Subcutaneous abdominal adipose tissue (tissue), 5 donors: ENCODE measurements at regions not wholly inside any gene's neighbourhood (a gene's known extent, or its start where the extent isn't known, plus 50 kb on each side); places are given as distances from the start of the nearest gene placed in this dataset.

ENCODE experiments used
- H3K27ac ChIP-seq: one replicate; pipeline ENCODE4 v1.7.0; 2013; ENCODE audit warnings: low read depth, mild to moderate bottlenecking, inconsistent platforms, low read length, moderate library complexity
- H3K27me3 ChIP-seq, 5 donors: one replicate each; pipeline ENCODE4 v1.7.0; 2013; ENCODE audit warnings: low read length in 5 of 5, inconsistent platforms in 1 of 5; ENCODE audit not compliant: control insufficient read depth in 5 of 5, insufficient read depth in 4 of 5
- H3K36me3 ChIP-seq, 5 donors: one replicate each; pipeline ENCODE4 v1.7.0; 2013; ENCODE audit warnings: low read length in 5 of 5; ENCODE audit not compliant: control insufficient read depth in 5 of 5, insufficient read depth in 5 of 5
- H3K4me1 ChIP-seq, 5 donors: one replicate each; pipeline ENCODE4 v1.7.0; 2013; ENCODE audit warnings: low read length in 5 of 5, mild to moderate bottlenecking in 3 of 5, moderate library complexity in 1 of 5; ENCODE audit not compliant: control insufficient read depth in 5 of 5, insufficient read depth in 5 of 5
- H3K4me3 ChIP-seq, 5 donors: one replicate each; pipeline ENCODE4 v1.7.0; 2013; ENCODE audit warnings: low read length in 5 of 5, low read depth in 1 of 5
- H3K9ac ChIP-seq, 5 donors: one replicate each; pipeline ENCODE4 v1.7.0; 2013; ENCODE audit warnings: low read length in 5 of 5, mild to moderate bottlenecking in 4 of 5, moderate library complexity in 3 of 5
- H3K9me3 ChIP-seq, 5 donors: one replicate each; pipeline ENCODE4 v1.7.0; 2013; ENCODE audit warnings: low read length in 5 of 5; ENCODE audit not compliant: control insufficient read depth in 5 of 5
- donor health status: healthy.
- donor health status: healthy.
- donor health status: healthy.
- donor health status: healthy.
- donor health status: healthy.

DNA sequence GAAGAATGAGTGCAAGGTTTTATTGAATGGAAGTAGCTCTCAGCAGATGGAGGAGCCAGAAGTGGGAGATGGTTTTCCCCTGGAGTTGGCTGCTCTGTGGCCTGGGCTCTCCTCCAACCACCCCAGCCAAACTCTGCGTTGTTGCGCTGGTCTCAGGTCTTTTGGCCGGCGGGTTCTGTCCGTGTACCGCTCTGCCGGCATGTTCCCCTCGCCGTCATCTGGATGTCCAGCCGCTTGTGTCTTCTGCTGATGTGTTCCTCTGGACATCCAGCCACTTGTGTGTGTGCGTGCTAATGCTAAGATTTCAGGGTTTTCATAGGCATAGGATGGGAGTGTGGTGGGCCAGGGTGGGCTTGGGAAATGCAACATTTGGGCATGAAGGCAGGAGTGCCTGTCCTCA is 1311.3 kb upstream of the TMEFF2 start:
- no peaks in the 10 kb centered on the region for H3K36me3 ChIP-seq
- no peaks in the 10 kb centered on the region for H3K9me3 ChIP-seq
- H3K4me1 ChIP-seq = no peaks in the 10 kb centered on the region
- H3K9ac ChIP-seq = no peak overlapping the region
- H3K27me3 ChIP-seq = no peaks in the 10 kb centered on the region
- no peak overlapping the region for H3K4me3 ChIP-seq
- no peak overlapping the region for H3K27ac ChIP-seq

- no peak overlapping the region for H3K4me3 ChIP-seq
- H3K36me3 ChIP-seq = no peaks in the 10 kb centered on the region
- no peak overlapping the region for H3K27ac ChIP-seq
- no peak overlapping the region for H3K9ac ChIP-seq
- no peaks in the 10 kb centered on the region for H3K27me3 ChIP-seq
- no peaks in the 10 kb centered on the region for H3K9me3 ChIP-seq
- H3K4me1 ChIP-seq = no peaks in the 10 kb centered on the region
These were observed 1310.9 kb upstream of the TMEFF2 start for GRCh38 chr2:193505620-193506019.

DNA sequence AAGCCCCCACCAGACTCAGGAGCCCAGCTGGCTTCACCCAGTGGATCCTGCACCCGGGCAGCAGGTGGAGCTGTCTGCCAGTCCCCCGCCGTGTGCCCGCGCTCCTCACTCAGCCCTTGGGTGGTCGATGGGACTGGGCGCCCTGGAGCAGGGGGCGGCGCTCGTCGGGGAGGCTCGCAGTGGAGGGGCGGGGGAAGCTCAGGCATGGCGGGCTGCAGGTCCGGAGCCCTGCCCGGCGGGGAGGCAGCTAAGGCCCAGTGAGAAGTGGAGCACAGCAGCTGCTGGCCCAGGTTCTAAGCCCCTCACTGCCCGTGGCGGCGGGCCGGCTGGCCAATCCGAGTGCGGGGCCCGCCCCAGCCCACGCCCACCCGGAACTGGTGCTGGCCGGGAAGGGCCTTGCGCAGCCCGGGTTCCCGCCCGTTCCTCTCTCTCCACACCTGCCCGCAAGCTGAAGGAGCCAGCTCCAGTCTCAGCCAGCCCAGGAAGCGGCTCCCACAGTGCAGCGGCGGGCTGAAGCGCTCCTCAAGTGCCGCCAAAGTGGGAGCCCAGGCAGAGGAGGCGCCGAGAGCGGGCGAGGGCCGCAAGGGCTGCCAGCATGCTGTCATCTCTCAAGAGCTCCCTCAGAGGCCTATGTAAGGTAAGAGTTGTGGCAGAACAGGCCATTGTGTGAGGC is 1307.8 kb upstream of the TMEFF2 start:
- Histone ChIP-seq H3K4me1 (no peaks in the 10 kb centered on the region), H3K27ac (no peak overlapping the region), H3K9me3 (no peaks in the 10 kb centered on the region), H3K36me3 (no peaks in the 10 kb centered on the region), H3K4me3 (no peak overlapping the region), H3K27me3 (no peaks in the 10 kb centered on the region), H3K9ac (no peak overlapping the region)

GRCh38 chr2:193496786-193497185 is 1302.1 kb upstream of the TMEFF2 start:
- H3K4me1 ChIP-seq = no peaks in the 10 kb centered on the region
- no peak overlapping the region for H3K27ac ChIP-seq
- no peak overlapping the region for H3K9ac ChIP-seq
- H3K36me3 ChIP-seq = no peaks in the 10 kb centered on the region
- no peak overlapping the region for H3K4me3 ChIP-seq
- no peaks in the 10 kb centered on the region for H3K27me3 ChIP-seq
- H3K9me3 ChIP-seq = no peaks in the 10 kb centered on the region

GRCh38 chr2:193482557-193482956 is 1287.8 kb upstream of the TMEFF2 start:
- Histone ChIP-seq H3K4me1 (no peaks in the 10 kb centered on the region), H3K27ac (no peak overlapping the region), H3K36me3 (no peaks in the 10 kb centered on the region), H3K27me3 (no peaks in the 10 kb centered on the region), H3K9ac (no peak overlapping the region), H3K4me3 (no peak overlapping the region), H3K9me3 (no peaks in the 10 kb centered on the region)

DNA sequence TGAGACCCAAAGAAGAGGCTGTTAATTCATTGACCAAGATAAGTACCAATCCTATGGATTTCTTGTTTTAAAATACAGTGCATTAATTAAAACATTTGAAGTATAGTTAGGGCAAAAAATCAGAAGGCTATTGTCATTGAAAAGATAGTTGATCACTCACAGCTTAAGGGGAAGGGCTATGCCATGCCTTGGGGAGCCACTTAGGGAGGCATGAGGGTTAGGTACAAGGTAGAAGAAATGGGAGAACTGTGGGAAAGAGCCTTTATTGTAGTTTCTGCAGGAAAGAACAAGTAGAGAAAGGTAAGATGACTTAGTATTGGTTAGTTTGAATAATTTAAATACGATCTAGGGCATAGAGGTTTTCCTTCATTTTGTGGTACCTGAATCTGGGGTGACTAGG is 1285.5 kb upstream of the TMEFF2 start:
- H3K36me3 ChIP-seq = no peaks in the 10 kb centered on the region
- H3K27me3 ChIP-seq = no peaks in the 10 kb centered on the region
- H3K27ac ChIP-seq = no peak overlapping the region
- H3K9ac ChIP-seq = no peak overlapping the region
- no peak overlapping the region for H3K4me3 ChIP-seq
- H3K4me1 ChIP-seq = no peaks in the 10 kb centered on the region
- H3K9me3 ChIP-seq = no peaks in the 10 kb centered on the region

- H3K27me3 ChIP-seq = no peaks in the 10 kb centered on the region
- H3K9ac ChIP-seq = no peak overlapping the region
- no peak overlapping the region for H3K27ac ChIP-seq
- peaks cover 0 to 12% (median 10%) of the 10 kb centered on the region in 5 donors for H3K9me3 ChIP-seq
- no peak overlapping the region for H3K4me3 ChIP-seq
- no peaks in the 10 kb centered on the region for H3K36me3 ChIP-seq
- no peaks in the 10 kb centered on the region for H3K4me1 ChIP-seq
These were observed 1281.6 kb upstream of the TMEFF2 start for GRCh38 chr2:193476171-193476800.

DNA sequence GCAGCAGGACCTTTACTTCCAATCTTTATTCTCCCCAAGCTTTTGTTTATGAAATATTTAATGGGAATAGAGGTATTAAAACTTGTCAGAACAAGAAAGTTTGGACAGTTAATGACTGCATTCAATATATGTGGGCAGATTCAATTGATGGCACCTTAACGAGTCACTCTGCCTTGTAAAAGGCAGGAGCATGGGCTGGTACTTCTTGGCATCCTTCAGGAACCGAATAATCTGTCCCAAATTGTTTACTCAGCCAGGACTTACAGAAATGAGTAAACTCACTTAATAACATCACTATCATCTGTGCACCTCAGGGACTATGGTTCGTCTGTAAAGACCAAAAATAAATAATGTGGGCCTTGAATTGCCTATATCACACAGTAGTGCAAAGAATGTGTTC is 1280.3 kb upstream of the TMEFF2 start:
- Histone ChIP-seq H3K27ac (no peak overlapping the region), H3K9me3 (peaks cover 0 to 12% (median 10%) of the 10 kb centered on the region in 5 donors), H3K9ac (no peak overlapping the region), H3K27me3 (no peaks in the 10 kb centered on the region), H3K36me3 (no peaks in the 10 kb centered on the region), H3K4me3 (no peak overlapping the region), H3K4me1 (peaks cover 0 to 9% (median 0%) of the 10 kb centered on the region in 5 donors)

DNA sequence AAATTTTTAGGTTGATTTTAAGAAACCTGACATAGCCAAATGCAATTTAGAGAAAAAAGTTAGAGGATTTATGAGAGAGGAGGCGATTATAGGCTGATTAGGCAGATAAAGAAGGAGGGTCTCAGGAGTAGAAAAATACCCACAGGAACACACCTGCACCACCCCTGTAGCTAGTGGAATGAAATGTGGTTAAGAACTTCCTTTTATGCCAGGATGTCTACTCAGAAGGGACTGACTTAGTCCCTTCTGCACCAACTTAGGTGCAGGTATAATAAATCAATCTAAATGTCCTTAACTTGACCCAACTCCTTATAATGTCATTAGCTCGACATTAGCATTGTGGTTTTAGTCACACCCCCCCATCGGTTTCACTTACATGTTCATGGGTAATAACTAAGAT is 1274.5 kb upstream of the TMEFF2 start:
- H3K27ac ChIP-seq = no peak overlapping the region
- no peaks in the 10 kb centered on the region for H3K27me3 ChIP-seq
- H3K4me3 ChIP-seq = peak overlapping the region in 1 of 5 donors; percentile 0
- no peaks in the 10 kb centered on the region for H3K36me3 ChIP-seq
- H3K9me3 ChIP-seq = peaks cover 0 to 18% (median 12%) of the 10 kb centered on the region in 5 donors
- H3K9ac ChIP-seq = no peak overlapping the region
- H3K4me1 ChIP-seq = peaks cover 0 to 17% (median 2%) of the 10 kb centered on the region in 5 donors

DNA sequence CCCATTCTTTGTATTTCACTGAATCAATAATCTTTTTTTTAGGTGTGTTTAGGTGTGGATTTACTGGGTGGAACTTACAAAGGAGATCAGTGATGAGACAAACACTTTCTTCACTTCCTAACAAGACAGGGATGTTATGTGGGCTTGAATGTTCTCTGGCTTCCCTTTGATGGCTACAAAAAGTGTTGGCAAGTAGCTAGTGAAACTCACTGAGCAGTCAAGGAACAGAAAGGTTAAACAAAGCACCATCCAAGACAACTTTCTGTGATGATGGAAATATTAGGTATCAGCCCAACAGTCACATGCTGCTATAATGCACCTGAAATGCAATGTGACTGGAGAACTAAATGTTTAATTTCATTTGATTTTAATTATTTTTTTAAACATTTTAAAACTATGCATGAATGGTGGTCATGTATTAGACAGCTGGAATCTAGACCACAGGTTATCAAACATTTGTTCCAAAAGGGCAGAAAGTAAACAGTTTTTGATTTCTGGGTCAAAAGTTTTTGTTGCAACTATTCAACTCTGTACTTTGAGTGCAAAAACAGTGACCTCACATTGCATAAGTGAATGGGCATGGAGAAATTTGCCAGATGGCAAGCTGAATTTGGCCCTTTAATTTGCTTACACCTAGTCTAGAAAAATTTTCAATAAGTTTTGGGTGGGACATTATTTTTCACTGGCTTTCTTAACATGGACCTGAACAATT is 1272.7 kb upstream of the TMEFF2 start:
- Histone ChIP-seq H3K9ac (no peak overlapping the region), H3K4me1 (peaks cover 0 to 17% (median 2%) of the 10 kb centered on the region in 5 donors), H3K27ac (no peak overlapping the region)

More for the DNA sequence above, 1272.7 kb upstream of the TMEFF2 start:
- no peak overlapping the region for H3K4me3 ChIP-seq
- H3K36me3 ChIP-seq = no peaks in the 10 kb centered on the region
- no peaks in the 10 kb centered on the region for H3K27me3 ChIP-seq
- H3K9me3 ChIP-seq = peaks cover 0 to 9% (median 0%) of the 10 kb centered on the region in 5 donors
